MCF 10A (cell line): ENCODE measurements at regions not wholly inside any gene's neighbourhood (a gene's known extent, or its start where the extent isn't known, plus 50 kb on each side); places are given as distances from the start of the nearest gene placed in this dataset.

ENCODE experiments used
- BruUV-seq: library from RNA; stranded (reverse); fragments of 400-500 nt; replicated peaks from 2 replicates; lab custom pipeline; 2021; lab: Mats Ljungman, UMichigan
- CTCF ChIA-PET: fragments of 300-600 bp; sonication (Branson Sonifier 250); formaldehyde crosslinking; extraction: SDS; loops from one replicate; lab custom pipeline; 2021; ENCODE audit warnings: antibody characterized with exemption, inconsistent platforms; lab: Yijun Ruan, JAX
- POLR2A ChIA-PET: fragments of 300-600, 350-650 bp; sonication (Branson Sonifier 250); formaldehyde crosslinking; extraction: SDS; loops from one replicate; lab custom pipeline; 2020; ENCODE audit warnings: antibody characterized with exemption, inconsistent platforms; lab: Yijun Ruan, JAX
- DNase-seq: peaks from one replicate; pipeline ENCODE4 v3.0.0-alpha.2; 2018; ENCODE audit not compliant: unreplicated experiment
- H3K27ac Mint-ChIP-seq: one replicate; pipeline ENCODE4 v1.8.0; 2022; ENCODE audit warnings: mild to moderate bottlenecking, low read depth, mixed read lengths; ENCODE audit not compliant: unreplicated experiment
- H3K27me3 Mint-ChIP-seq: one replicate; pipeline ENCODE4 v1.8.0; 2022; ENCODE audit warnings: mixed read lengths; ENCODE audit not compliant: insufficient read depth, unreplicated experiment
- H3K36me3 Mint-ChIP-seq: one replicate; pipeline ENCODE4 v1.8.0; 2022; ENCODE audit warnings: mild to moderate bottlenecking, moderate library complexity, mixed read lengths; ENCODE audit not compliant: insufficient read depth, unreplicated experiment
- H3K4me1 Mint-ChIP-seq: one replicate; pipeline ENCODE4 v1.8.0; 2022; ENCODE audit warnings: mixed read lengths; ENCODE audit not compliant: insufficient read depth, unreplicated experiment
- H3K4me3 Mint-ChIP-seq: one replicate; pipeline ENCODE4 v1.8.0; 2022; ENCODE audit warnings: mild to moderate bottlenecking, moderate library complexity, mixed read lengths; ENCODE audit not compliant: unreplicated experiment
- H3K9me3 Mint-ChIP-seq: one replicate; pipeline ENCODE4 v1.8.0; 2022; ENCODE audit warnings: mixed read lengths; ENCODE audit not compliant: unreplicated experiment
- intact Hi-C: fragments of 100-400 bp; cut with micrococcal nuclease; formaldehyde crosslinking; loops from 2 replicates; pipeline ENCODE4 v1.14.1; 2022
- TF ChIP-seq, protein P1 (sequence below): fragments of 200-600 bp; IDR thresholded peaks from one replicate; pipeline ENCODE4 v1.8.0; 2022; ENCODE audit warnings: antibody characterized with exemption, mild to moderate bottlenecking; ENCODE audit not compliant: unreplicated experiment

DNA sequence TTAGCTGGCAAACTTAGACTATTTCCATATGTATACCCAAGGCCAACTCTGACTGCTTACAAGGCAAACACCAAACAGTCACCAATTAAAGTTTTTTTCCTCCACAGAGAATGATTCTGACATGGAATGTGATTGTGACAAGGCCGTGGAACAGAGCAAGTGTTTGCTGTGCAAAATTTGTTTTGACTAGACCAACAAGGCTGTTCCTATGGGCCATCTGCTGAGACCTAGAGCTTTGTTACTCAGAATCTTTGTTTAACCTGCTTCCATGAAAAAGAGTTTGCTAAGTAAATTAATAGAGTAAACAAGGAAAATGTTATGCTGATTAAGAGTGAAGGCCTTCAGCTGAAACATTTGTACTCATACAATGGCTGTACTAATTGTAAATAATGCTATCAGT, 51.6 kb upstream of the IMPG1 start:
- no TSS peak for BruUV-seq
- Mint-ChIP-seq H3K4me1 (no peaks in the 10 kb centered on the region), H3K36me3 (no peaks in the 10 kb centered on the region), H3K27ac (no peak overlapping the region), H3K27me3 (no peaks in the 10 kb centered on the region), H3K4me3 (no peak overlapping the region), H3K9me3 (no peaks in the 10 kb centered on the region)
- TF ChIP-seq, protein P1, sequence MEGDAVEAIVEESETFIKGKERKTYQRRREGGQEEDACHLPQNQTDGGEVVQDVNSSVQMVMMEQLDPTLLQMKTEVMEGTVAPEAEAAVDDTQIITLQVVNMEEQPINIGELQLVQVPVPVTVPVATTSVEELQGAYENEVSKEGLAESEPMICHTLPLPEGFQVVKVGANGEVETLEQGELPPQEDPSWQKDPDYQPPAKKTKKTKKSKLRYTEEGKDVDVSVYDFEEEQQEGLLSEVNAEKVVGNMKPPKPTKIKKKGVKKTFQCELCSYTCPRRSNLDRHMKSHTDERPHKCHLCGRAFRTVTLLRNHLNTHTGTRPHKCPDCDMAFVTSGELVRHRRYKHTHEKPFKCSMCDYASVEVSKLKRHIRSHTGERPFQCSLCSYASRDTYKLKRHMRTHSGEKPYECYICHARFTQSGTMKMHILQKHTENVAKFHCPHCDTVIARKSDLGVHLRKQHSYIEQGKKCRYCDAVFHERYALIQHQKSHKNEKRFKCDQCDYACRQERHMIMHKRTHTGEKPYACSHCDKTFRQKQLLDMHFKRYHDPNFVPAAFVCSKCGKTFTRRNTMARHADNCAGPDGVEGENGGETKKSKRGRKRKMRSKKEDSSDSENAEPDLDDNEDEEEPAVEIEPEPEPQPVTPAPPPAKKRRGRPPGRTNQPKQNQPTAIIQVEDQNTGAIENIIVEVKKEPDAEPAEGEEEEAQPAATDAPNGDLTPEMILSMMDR = no peak
- DNase-seq = no peak
- ChIA-PET POLR2A (no interaction called here), CTCF (interaction anchor here (0.7 kb wide), 1 partner anchor 9 kb away, joined by 3 read pairs; no protein-coding TSS in a partner anchor)
- intact Hi-C loops = no loop called here
